Esophagus muscularis mucosa (tissue), 3 donors: ENCODE measurements at regions not wholly inside any gene's neighbourhood (a gene's known extent, or its start where the extent isn't known, plus 50 kb on each side); places are given as distances from the start of the nearest gene placed in this dataset.

Source experiments
- CTCF ChIP-seq, 3 experiments: fragments of 200-600 bp in 2 of 3; fragments of 450-650 bp in 1 of 3; sonication (generic) in 2 of 3; IDR thresholded peaks; one replicate each; pipeline ENCODE4 v1.5.1; 2017 to 2019; ENCODE audit warnings: antibody characterized with exemption in 3 of 3, mild to moderate bottlenecking in 2 of 3, moderate library complexity in 1 of 3
- POLR2A ChIP-seq: fragments of 450-650 bp; IDR thresholded peaks from one replicate; pipeline ENCODE4 v1.6.1; 2017; ENCODE audit warnings: antibody characterized with exemption, moderate library complexity, mild to moderate bottlenecking, low read depth

- TF ChIP-seq CTCF (IDR thresholded peaks at IDR 0.05) (no peak), POLR2A (no peak)
Measured at GRCh38 chr2:236949089-236949905, 136.4 kb upstream of the COPS8 start.
